Spinal cord (tissue), 9 donors: ENCODE measurements at regions not wholly inside any gene's neighbourhood (a gene's known extent, or its start where the extent isn't known, plus 50 kb on each side); places are given as distances from the start of the nearest gene placed in this dataset.

Experiments used
- DNase-seq, 6 donors: peaks; one replicate each; pipeline versions ENCODE4 v3.0.0 to v3.0.0-alpha.2; 2013 to 2015; ENCODE audit warnings: low spot score in 6 of 6, low read depth in 4 of 6
- H3K27ac ChIP-seq: one replicate; pipeline ENCODE4 v1.5.1; 2013; ENCODE audit warnings: low read depth, low read length, control low read depth
- H3K27me3 ChIP-seq: one replicate; pipeline ENCODE4 v1.6.1; 2013; ENCODE audit warnings: low read length; ENCODE audit not compliant: control insufficient read depth, insufficient read depth
- H3K36me3 ChIP-seq: one replicate; pipeline ENCODE4 v1.6.1; 2013; ENCODE audit warnings: low read length; ENCODE audit not compliant: control insufficient read depth, insufficient read depth
- H3K4me1 ChIP-seq: one replicate; pipeline ENCODE4 v1.6.1; 2013; ENCODE audit warnings: low read length; ENCODE audit not compliant: control insufficient read depth, insufficient read depth
- H3K4me3 ChIP-seq: one replicate; pipeline ENCODE4 v1.5.1; 2013; ENCODE audit warnings: low read depth, low read length, control low read depth
- H3K9me3 ChIP-seq: one replicate; pipeline ENCODE4 v1.6.1; 2013; ENCODE audit warnings: low read length; ENCODE audit not compliant: control insufficient read depth, insufficient read depth
- WGBS: methylation state at CpG from one replicate; pipeline ENCODE4 v1.1.5; 2013; ENCODE audit warnings: missing lambda C conversion rate; ENCODE audit not compliant: insufficient coverage; 5-methylcytosine and 5-hydroxymethylcytosine counted together
- donor health status: healthy.

GRCh38 chr11:103530257-103530656 lies 421.0 kb downstream of the DYNC2H1 start:
- no peak overlapping the region for H3K27ac ChIP-seq
- no peaks in the 10 kb centered on the region for H3K27me3 ChIP-seq
- H3K4me3 ChIP-seq, result no peak overlapping the region
- no peak for DNase-seq
- H3K4me1 ChIP-seq, result no peaks in the 10 kb centered on the region
- WGBS, result no CpG with 5 or more reads among the region's 4 CpGs
- no peaks in the 10 kb centered on the region for H3K9me3 ChIP-seq
- H3K36me3 ChIP-seq, result no peaks in the 10 kb centered on the region

DNA sequence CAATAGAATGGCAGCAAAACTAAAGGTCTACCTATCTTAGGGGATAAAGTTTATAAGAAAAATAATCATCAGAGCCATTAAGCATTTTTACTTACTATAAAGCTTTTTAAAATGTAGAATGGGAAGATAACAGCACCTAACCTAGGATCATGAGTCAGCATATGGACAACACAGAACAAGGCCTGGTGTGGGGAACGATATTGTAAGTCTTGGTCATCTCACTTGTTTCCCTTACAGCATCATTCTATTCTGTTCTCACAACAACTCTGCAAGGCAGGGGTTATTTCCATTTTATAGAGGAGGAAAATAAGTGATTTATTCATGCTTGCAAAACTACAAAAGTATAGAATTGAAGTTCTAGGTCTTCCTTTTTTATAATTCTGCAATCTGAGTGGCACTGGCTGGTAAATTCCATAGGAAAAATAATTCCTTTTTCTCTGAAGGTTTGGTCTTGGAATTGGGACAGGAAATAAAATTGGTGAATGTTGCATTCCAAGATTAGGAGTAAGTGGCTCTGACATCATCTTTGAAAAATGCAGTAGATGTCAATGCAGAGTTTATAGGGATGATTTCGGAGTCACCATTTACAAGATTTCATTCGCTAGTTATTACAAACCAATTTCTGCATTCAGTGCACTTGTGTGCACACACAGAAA lies 423.0 kb downstream of the DYNC2H1 start:
- 92% methylated on average over 2 of the region's 3 CpGs for WGBS
- no peak overlapping the region for H3K27ac ChIP-seq
- peaks cover 7% of the 10 kb centered on the region for H3K4me1 ChIP-seq
- no peaks in the 10 kb centered on the region for H3K9me3 ChIP-seq
- no peak for DNase-seq
- H3K36me3 ChIP-seq, result no peaks in the 10 kb centered on the region
- no peaks in the 10 kb centered on the region for H3K27me3 ChIP-seq
- H3K4me3 ChIP-seq, result no peak overlapping the region

DNA sequence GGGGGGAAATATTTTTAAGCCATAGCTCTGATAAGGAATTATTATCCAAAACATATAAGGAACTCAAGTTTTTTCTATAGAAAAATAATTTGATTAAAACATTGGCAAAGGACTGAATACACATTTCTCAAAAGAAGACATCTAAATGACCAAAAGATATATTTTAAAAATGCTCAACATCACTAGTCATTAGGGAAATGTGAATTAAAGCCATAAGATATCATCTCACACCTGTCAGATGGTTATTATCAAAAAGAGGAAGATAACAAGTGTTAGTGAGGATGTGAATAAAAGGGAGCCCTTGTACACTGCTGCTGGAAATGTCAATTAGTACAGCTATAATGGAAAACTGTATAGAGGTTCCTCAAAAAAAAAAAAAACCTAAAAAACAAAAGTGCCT lies 425.0 kb downstream of the DYNC2H1 start:
- no peaks in the 10 kb centered on the region for H3K27me3 ChIP-seq
- H3K27ac ChIP-seq, result no peak overlapping the region
- no peaks in the 10 kb centered on the region for H3K9me3 ChIP-seq
- H3K36me3 ChIP-seq, result no peaks in the 10 kb centered on the region
- DNase-seq, result no peak
- H3K4me1 ChIP-seq, result peaks cover 7% of the 10 kb centered on the region
- H3K4me3 ChIP-seq, result no peak overlapping the region

- Histone ChIP-seq H3K27me3 (no peaks in the 10 kb centered on the region), H3K9me3 (no peaks in the 10 kb centered on the region), H3K4me1 (peaks cover 7% of the 10 kb centered on the region), H3K4me3 (no peak overlapping the region), H3K27ac (no peak overlapping the region), H3K36me3 (no peaks in the 10 kb centered on the region)
- no CpG with 5 or more reads among the region's 2 CpGs for WGBS
- DNase-seq, result no peak
Observed at GRCh38 chr11:103534959-103535358, 425.7 kb downstream of the DYNC2H1 start.

DNA sequence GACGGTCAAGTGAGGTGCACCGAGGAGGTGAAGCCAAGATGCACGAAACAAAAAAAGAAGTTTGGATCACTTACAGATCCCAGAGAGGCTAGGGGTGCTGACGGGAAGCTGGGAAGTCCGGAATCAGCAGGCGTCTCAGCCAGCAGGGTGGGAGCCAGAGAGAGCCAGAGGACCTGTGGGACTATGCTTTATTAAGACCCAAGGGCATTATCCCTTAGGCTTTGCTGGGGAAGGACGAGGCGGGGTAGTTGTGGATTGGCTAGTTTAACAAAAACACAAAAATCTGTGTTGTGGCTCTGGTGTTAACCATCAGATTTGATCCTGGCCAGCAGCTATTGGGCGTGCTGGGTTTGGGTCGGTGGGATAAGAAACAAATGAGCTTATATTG lies 427.1 kb downstream of the DYNC2H1 start:
- no peak overlapping the region for H3K27ac ChIP-seq
- peaks cover 2% of the 10 kb centered on the region for H3K9me3 ChIP-seq
- DNase-seq, result no peak
- no peaks in the 10 kb centered on the region for H3K27me3 ChIP-seq
- no peaks in the 10 kb centered on the region for H3K36me3 ChIP-seq
- 82% methylated on average over 10 of the region's 10 CpGs for WGBS
- no peak overlapping the region for H3K4me3 ChIP-seq
- peaks cover 7% of the 10 kb centered on the region for H3K4me1 ChIP-seq

GRCh38 chr11:103537904-103538502 lies 428.8 kb downstream of the DYNC2H1 start:
- no peaks in the 10 kb centered on the region for H3K36me3 ChIP-seq
- H3K4me1 ChIP-seq, result peaks cover 7% of the 10 kb centered on the region
- peak in 2 of 6 donors; percentile 7 to 12 for DNase-seq
- no peaks in the 10 kb centered on the region for H3K27me3 ChIP-seq
- no peak overlapping the region for H3K4me3 ChIP-seq
- H3K9me3 ChIP-seq, result peaks cover 3% of the 10 kb centered on the region
- H3K27ac ChIP-seq, result no peak overlapping the region

DNA sequence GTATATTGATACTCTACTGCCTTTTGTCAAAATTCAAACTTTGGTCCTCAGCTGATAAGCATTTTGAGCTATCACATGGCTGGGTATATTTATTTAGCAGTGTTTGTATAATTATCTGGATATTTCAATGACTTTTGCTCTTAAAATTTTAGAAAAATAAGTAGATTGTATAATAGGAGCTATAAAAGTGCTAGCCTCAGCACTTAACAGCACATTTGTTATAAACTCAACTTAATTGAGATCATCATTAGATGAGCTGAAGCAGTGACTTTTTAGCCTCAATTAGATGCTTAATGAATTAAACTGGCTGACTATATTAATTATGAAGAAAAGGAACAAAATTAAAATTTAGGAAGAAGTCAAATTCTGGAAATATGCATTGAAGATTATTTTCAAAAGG lies 429.9 kb downstream of the DYNC2H1 start:
- Histone ChIP-seq H3K4me3 (no peak overlapping the region), H3K27ac (no peak overlapping the region), H3K9me3 (peaks cover 3% of the 10 kb centered on the region), H3K4me1 (peaks cover 7% of the 10 kb centered on the region), H3K27me3 (no peaks in the 10 kb centered on the region), H3K36me3 (no peaks in the 10 kb centered on the region)
- no peak for DNase-seq

GRCh38 chr11:103541186-103541795 lies 432.1 kb downstream of the DYNC2H1 start:
- no peaks in the 10 kb centered on the region for H3K36me3 ChIP-seq
- WGBS, result no CpG with 5 or more reads among the region's 4 CpGs
- peaks cover 3% of the 10 kb centered on the region for H3K9me3 ChIP-seq
- no peaks in the 10 kb centered on the region for H3K27me3 ChIP-seq
- H3K27ac ChIP-seq, result no peak overlapping the region
- H3K4me1 ChIP-seq, result peaks cover 7% of the 10 kb centered on the region
- DNase-seq, result peak in 2 of 6 donors; percentile 5 to 37
- H3K4me3 ChIP-seq, result no peak overlapping the region

DNA sequence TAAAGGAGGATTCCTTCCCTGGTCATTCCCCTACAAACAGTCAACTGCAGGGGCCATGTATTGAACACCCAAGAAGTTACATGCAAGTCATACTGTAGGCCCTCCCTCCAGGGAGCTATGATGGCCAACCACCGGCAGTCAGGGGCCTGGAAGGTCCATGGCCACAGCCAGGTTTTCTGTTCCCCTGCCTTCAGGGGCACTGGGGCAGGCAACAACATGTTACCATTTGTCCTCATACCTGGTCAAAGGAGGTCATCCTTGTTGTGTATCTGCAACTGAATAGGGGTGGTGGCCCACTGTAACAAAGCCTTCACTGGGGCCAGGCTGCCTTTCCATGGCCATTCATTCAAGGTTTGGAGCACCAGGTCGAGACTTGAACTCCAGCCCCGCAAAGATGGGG lies 433.6 kb downstream of the DYNC2H1 start:
- 86% methylated on average over 3 of the region's 3 CpGs for WGBS
- H3K27ac ChIP-seq, result no peak overlapping the region

GRCh38 chr11:103543456-103543855 lies 434.2 kb downstream of the DYNC2H1 start:
- Histone ChIP-seq H3K9me3 (peaks cover 3% of the 10 kb centered on the region), H3K27me3 (no peaks in the 10 kb centered on the region), H3K4me1 (no peaks in the 10 kb centered on the region), H3K27ac (no peak overlapping the region), H3K4me3 (no peak overlapping the region), H3K36me3 (no peaks in the 10 kb centered on the region)
- WGBS, result 86% methylated on average over 5 of the region's 5 CpGs
- no peak for DNase-seq

More for the DNA sequence above, 433.6 kb downstream of the DYNC2H1 start:
- H3K4me3 ChIP-seq, result no peak overlapping the region
- no peaks in the 10 kb centered on the region for H3K36me3 ChIP-seq
- no peaks in the 10 kb centered on the region for H3K4me1 ChIP-seq
- no peak for DNase-seq
- H3K27me3 ChIP-seq, result no peaks in the 10 kb centered on the region
- peaks cover 3% of the 10 kb centered on the region for H3K9me3 ChIP-seq
